ENCODE measurements at regions not wholly inside any gene's neighbourhood (a gene's known extent, or its start where the extent isn't known, plus 50 kb on each side); places are given as distances from the start of the nearest gene placed in this dataset.
"Not testable (repeated sequence)": the region's sequence is repeated elsewhere in the genome, so short reads cannot be mapped to it uniquely, and the experiment has no call there.

- no peak for DNase-seq
Observed at GRCh38 chr6:14398953-14399352, 281.4 kb downstream of the CD83 start.

DNA sequence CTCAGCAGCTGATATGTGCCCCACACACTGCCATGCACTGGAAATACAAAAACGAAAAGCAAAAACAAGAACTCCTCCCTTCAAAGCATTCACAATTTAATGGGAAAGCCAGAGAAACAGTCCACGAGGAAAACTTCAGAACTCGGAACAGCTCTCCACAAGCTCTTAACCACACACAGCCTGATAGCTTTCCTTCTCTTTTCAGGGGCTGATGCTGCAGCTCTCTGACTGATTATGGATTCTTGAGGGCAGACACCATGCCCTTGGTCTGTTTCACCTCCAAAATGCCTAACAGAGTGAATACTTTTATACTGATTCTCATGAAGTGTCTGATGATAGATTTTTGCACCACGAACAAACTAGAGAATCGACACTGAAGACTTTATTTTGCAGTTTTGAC, 282.1 kb downstream of the CD83 start:
- DNase-seq: no peak

GRCh38 chr6:14401246-14401645, 283.7 kb downstream of the CD83 start:
- DNase-seq: no peak

DNA sequence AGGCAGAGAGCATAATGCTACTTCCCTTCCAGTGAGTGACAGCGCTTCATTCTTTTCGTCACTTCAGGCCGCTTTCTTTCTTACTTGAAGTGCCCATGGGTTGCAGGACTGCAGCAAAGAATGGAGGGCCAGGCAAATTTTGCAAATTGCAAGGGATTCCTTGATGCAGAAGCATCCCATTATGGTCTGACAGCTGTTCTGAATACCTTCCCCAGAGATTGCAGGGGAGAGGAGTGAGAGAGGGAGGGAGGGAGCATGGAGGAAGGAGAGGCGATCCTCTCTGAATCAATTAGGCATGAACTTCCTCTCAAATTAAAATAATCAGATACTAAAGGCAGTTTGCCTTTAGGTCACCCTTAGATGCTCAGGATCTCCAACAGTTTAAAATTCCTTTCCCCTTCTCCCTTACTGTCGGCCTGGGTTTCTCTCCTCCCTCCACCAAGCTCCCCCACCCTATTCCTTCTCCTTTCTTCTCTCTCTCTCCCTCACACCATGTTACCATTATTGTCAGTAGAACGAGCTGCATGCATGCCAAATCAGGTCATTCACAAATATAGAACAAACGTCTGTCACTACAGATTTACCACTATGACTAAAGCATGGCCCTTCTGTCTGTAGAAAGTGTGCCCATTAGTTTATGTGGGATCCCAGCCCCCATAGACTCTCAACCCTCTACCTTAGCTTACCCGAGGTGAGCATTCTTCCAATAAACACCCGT, 289.2 kb downstream of the CD83 start:
- DNase-seq: no peak

GRCh38 chr6:14408446-14408845, 290.9 kb downstream of the CD83 start:
- no peak for DNase-seq

DNA sequence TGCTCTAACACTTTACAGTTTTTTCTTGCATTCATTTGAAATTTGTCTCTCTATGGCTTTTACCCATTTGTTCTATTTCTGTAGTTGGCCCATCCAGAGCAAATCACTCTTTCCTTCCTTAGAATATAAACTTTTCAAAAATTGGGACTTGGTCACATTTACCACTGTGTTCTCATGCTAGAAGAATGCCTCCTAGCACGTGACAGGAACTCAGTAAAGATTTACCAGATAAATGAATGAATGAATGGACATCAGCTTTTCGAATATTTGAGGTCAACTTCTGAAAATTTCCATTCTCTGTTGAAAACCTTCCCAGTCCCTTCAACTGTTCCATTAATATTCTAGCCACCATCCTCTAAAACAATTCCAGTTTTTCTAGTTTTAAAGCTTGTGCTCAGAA, 294.5 kb downstream of the CD83 start:
- DNase-seq: no peak

DNA sequence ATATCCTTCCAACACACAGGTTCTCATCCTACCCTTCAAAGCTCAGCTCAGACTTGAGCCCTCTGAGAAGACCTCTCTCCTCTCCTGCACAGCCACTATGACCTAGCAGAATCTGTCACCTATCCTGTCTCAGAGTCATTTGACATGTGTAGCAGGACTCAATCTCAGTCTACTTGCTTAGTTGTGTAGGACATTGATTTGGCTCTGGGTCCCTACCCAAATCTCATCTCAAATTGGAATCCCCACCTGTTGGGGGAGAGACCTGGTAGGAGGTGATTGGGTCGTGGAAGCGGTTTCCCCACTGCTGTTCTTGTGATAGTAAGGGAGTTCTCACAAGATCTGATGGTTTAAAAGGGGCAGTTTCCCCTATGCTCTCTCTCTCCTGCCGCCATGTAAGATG, 297.9 kb downstream of the CD83 start:
- DNase-seq: no peak

DNA sequence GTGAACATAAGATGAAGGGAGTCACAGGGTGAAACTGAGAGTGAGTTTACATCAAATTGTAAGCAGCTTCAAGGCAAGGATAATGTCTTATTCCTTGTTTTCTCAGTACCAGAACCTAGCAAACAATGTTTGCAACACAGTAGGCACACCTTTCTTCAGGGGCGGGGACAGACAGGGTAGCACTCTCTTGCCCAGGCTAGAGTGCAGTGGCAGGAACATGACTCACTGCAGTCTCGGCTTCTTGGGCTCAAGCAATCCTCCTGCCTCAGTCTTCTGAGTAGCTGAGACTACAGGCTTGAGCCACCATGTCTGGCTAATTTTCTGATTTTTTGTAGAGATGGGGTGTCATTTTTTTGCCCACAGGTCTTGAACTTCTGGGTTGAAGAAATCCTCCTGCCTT, 299.8 kb downstream of the CD83 start:
- no peak for DNase-seq

DNA sequence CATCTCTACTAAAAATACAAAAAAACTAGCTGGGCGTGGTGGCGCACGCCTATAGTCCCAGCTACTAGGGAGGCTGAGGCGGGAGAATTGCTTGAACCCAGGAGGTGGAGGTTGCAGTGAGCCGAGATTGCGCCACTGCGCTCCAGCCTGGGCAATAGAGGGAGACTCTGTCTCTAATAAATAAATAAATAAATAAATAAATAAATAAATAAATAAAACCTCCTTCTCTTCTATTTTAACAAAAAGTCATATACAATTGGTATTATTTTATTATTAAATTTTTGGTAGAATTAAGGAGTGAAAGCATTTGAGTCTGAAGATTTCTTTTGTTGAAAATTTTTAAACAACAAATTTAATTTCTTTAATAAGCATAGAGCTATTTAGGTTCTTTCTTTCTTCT, 301.7 kb downstream of the CD83 start:
- DNase-seq: not testable (repeated sequence)

DNA sequence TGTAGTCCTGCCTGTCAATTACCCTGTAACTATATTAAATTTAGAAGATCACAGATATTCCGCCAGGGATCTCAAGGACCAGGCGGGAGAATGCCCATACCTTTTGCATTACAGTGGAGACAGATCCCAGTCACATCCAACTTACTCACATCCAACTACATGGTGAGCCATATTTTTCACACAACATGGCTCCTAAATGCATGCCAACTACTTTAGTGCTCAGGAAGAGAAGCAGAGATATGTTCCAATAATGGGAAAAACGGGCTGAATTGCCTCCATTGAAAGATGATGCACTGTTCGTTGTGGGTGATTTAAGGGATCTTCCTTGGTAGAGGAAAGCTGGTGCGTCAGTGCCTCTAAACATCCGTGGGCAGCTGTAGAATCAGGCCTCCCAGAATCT, 304.5 kb downstream of the CD83 start:
- no peak for DNase-seq

DNA sequence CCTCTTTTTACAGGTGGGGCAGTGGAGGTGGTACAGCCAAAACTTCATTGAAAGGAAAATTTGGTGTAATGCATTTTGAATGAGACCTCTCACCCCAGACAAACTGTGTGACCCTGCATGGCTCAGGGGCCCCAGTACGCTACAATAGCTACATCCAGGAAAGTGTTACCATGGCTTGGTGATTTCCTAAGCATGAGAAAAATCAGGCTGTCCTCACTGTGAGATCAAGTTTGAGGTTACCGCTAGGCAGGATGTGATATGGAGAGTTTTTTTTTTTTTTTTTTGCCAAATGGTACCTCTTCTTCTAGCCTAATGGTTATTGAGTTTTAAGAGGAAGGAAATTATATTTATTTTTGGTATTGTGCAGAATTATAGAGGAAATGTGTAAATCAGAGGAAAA, 305.3 kb downstream of the CD83 start:
- DNase-seq: no peak

DNA sequence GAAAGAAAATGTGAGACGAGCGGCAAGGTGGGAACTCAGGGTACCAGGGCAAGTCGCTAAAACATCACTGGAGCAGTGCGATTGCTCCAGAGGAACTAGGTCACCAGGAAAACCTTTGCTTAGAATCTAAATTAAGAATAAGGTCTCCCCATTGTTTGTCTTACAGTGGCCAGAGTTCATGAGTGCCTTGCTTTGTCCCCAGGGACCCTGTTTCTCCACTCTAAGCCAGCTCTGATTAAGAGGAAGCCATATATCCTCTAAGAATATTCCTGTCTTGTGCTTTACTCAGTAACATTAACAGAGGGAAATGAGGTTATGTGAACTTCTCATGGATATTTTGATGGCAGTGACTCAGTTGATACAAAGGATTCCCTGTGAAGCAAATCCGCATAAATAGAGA, 305.8 kb downstream of the CD83 start:
- no peak for DNase-seq

GRCh38 chr6:14423955-14424354, 306.4 kb downstream of the CD83 start:
- no peak for DNase-seq

DNA sequence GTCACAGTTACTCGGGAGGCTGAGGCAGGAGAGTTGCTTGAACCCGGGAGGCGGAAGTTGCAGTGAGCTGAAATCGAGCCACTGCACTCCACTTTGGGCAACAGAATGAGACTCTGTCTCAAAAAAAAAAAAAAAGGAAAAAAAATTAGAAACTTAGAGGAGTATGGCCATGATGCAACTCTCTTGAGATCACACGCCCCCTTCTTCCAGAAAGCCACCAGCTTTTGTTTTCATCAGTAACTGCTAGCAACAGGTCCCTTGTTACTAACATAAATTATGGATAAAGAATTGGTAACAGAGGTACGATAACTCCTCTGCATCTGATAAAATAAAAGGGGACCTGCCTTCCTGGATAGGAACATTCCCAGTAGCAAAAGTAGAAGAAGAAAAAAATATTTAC, 308.2 kb downstream of the CD83 start:
- DNase-seq: peak in 2 of 4 experiments; percentile 17 to 24

DNA sequence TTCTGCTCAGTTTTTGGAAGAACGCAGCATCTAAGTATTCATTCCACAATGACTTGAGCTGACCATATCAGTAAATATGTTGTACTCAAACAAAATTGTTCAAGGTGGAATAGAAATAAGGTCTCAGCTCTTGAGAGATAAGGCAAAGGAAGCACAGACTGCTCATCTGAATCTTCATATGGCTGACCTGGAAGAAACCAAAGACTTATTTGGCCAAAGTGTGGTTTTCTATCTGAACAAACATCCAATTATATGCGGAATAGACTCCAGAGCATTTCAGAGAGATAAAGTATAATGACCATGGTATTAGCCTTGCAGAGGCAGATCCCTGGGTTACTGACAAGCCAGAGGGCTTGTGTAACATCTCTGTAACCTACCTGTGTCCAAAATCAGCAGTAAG, 308.7 kb downstream of the CD83 start:
- no peak for DNase-seq

DNA sequence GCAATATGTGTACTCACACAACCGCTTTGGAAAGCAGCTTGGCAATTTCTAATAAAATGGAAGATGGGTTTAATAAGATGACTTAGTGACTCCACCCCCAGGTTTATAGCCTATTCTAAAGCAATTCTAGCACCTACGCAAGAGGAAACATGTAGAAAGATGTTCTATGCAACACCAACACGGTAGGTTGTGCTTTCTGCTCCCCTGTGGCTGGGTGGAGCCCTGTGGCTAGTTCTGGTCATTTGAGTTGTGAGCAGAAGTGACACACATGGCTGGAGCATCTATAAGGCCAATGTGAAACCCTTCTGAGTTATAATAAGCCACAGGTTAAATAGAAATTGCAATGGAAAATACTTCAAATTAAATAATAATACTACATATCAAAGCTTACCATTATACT, 310.7 kb downstream of the CD83 start:
- no peak for DNase-seq

DNA sequence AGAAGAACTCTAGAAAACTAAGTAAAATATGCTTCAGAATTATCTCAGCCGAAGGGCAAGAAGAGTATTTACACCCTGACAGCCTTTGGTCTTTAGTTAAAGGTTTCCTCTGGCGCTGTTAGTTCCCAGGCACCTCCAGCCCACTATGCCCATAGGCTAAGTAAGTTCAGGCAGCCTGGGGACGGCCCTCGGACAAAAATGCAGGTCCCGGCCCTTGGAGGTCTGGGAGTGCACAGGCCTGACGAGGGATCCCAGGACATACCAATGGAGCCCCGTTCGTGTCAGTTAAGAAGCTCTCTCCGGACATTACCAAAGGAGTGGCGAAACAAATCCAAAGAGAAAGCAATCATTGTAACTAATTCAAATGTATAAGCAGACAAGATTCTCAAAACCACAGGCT, 311.8 kb downstream of the CD83 start:
- DNase-seq: no peak

- DNase-seq: no peak
Observed at GRCh38 chr6:14430218-14430617, 312.6 kb downstream of the CD83 start.

- no peak for DNase-seq
Observed at GRCh38 chr6:14431385-14432330, 314.1 kb downstream of the CD83 start.

DNA sequence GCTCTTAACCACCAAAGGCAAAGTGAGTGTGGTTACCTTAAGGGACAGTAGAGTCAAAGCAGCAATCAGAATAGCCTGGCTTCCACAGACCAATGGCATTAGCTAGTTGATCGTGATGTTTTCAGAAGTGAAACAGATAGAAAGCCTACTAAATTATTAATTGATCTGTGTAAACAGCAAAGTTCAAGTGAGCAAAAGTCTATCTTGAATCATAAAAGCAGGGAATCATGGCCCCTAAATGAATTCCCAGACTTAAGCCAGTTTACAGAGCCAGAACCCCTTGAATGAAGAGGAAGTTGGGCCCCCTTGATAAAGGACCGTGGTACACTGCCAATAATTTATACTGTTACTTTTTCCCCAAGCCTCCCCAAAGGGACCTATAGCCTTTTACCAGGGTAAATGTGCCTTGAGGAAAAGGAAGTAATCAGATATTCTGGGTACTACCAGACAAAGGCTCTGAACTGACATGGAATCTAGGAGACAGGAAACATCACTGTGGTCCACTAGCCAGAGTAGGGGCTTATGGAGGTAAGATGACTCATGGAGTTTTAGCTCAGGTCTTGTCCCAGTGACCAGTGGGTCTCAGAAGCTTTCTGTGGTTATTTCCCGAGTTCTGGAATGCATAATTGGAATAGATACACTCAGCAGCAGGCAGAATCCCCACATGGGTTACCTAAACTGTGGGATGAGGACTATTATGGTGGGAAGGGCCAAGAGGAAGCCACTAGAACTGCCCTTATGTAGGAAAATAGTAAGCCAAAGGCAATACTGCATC, 317.5 kb downstream of the CD83 start:
- DNase-seq: no peak

- no peak for DNase-seq
Observed at GRCh38 chr6:14436592-14437132, 319.1 kb downstream of the CD83 start.

- no peak for DNase-seq
Observed at GRCh38 chr6:14439419-14439818, 321.8 kb downstream of the CD83 start.
